ENCODE measurements at regions not wholly inside any gene's neighbourhood (a gene's known extent, or its start where the extent isn't known, plus 50 kb on each side); places are given as distances from the start of the nearest gene placed in this dataset.

- TF ChIP-seq CTCF (conservative IDR thresholded peaks at IDR 0.05; ENCODE audit: low read length) (no peak), EZH2phosphoT487 (IDR thresholded peaks at IDR 0.05; ENCODE audit: borderline replicate concordance, low read depth, low read length) (no peak)
Measured at GRCh38 chr5:175034924-175035323, 310.5 kb downstream of the MSX2 start.
